ENCODE measurements at regions not wholly inside any gene's neighbourhood (a gene's known extent, or its start where the extent isn't known, plus 50 kb on each side); places are given as distances from the start of the nearest gene placed in this dataset.

DNA sequence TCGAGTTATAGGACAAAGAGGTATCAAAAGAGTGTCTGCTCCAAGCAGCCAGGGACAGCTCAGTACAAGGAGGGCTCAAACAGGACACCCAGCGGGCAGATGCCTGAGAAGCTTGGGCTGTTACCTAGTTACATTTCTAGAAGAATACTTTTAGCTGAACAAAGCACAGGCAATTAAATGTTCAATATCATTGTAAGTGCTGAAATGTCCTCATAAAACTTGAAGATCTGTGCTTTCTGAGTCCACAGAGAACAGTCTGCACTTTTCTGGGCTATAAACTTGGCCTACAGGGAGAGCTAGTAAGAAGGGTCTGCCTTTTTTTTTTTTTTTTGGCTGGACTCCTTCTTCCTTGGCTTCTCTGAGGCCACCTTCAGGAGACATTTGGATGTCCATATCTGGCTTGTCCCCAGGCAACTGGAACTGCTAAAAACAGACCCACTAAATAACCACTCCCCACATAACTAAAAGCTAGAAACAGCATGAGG, 123.2 kb downstream of the SLC16A9 start:
- in situ Hi-C loops (cut with MboI; ENCODE audit: low sequenced_read_pairs, unreplicated experiment) = no loop called here
- TF ChIP-seq, protein P1, sequence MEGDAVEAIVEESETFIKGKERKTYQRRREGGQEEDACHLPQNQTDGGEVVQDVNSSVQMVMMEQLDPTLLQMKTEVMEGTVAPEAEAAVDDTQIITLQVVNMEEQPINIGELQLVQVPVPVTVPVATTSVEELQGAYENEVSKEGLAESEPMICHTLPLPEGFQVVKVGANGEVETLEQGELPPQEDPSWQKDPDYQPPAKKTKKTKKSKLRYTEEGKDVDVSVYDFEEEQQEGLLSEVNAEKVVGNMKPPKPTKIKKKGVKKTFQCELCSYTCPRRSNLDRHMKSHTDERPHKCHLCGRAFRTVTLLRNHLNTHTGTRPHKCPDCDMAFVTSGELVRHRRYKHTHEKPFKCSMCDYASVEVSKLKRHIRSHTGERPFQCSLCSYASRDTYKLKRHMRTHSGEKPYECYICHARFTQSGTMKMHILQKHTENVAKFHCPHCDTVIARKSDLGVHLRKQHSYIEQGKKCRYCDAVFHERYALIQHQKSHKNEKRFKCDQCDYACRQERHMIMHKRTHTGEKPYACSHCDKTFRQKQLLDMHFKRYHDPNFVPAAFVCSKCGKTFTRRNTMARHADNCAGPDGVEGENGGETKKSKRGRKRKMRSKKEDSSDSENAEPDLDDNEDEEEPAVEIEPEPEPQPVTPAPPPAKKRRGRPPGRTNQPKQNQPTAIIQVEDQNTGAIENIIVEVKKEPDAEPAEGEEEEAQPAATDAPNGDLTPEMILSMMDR (IDR thresholded peaks at IDR 0.05; ENCODE audit: borderline replicate concordance, control extremely low read depth, extremely low read depth, insufficient read depth, missing control alignments) = no peak
- DNase-seq (ENCODE audit: low spot score) = no peak

DNA sequence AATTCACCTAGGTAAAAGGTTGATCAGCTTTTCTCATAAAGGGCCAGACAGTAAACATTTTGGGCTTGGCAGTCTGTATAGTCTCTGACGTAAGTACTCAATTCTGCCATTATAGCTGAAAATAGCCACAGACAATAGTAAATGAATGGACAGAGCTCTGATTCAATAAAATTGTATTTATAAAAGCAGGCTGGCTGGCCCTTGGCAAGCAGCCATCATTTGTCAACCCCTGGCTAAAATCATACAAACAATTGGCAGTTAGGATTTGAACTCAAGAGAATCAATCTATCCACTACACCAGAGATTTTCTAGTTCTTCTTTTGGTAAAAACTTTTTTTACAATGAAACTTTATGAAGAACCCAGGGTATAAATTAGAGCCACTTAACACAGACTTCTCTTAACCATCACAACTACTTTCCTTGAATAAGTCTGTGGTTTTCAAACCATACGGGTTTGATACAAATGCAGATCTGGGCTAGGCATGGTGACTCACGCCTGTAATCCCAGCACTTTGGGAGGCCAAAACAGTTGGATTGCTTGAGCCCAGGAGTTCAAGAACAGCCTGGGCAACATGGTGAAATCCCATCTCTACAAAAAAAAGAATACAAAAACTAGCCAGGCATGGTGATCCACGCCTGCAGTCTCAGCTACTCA, 124.5 kb downstream of the SLC16A9 start:
- no peak for DNase-seq (ENCODE audit: low spot score)
- in situ Hi-C loops (cut with MboI; ENCODE audit: low sequenced_read_pairs, unreplicated experiment) = no loop called here
- TF ChIP-seq, protein P1 (IDR thresholded peaks at IDR 0.05; ENCODE audit: borderline replicate concordance, control extremely low read depth, extremely low read depth, insufficient read depth, missing control alignments) = no peak

DNA sequence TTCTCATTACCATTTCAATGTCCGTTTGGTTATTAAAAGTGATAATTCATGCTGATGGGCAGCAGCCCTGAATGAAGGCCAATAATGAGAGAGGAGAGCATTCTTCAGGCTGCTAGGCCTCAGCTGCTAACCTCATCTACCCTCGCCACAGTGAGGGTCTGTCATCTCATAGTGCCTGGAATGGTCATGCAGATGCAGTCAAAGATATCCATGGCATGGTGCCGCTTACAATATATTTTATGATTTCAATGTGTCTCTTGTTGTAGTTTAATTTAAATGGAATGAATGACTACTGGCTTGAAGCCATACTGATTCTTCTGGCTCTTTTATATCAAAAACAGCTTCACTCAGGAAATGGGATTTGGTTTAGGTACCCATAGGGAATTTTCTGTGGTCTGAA, 126.9 kb downstream of the SLC16A9 start:
- in situ Hi-C loops (cut with MboI; ENCODE audit: low sequenced_read_pairs, unreplicated experiment) = no loop called here
- DNase-seq (ENCODE audit: low spot score) = no peak
- TF ChIP-seq, protein P1 (IDR thresholded peaks at IDR 0.05; ENCODE audit: borderline replicate concordance, control extremely low read depth, extremely low read depth, insufficient read depth, missing control alignments) = no peak

GRCh38 chr10:59582058-59582457, 127.6 kb downstream of the SLC16A9 start:
- TF ChIP-seq, protein P1 (IDR thresholded peaks at IDR 0.05; ENCODE audit: borderline replicate concordance, control extremely low read depth, extremely low read depth, insufficient read depth, missing control alignments) = no peak
- DNase-seq (ENCODE audit: low spot score) = no peak
- in situ Hi-C loops (cut with MboI; ENCODE audit: low sequenced_read_pairs, unreplicated experiment) = no loop called here

- TF ChIP-seq, protein P1 (IDR thresholded peaks at IDR 0.05; ENCODE audit: borderline replicate concordance, control extremely low read depth, extremely low read depth, insufficient read depth, missing control alignments) = no peak
- in situ Hi-C loops (cut with MboI; ENCODE audit: low sequenced_read_pairs, unreplicated experiment) = no loop called here
- DNase-seq (ENCODE audit: low spot score) = no peak
Measured at GRCh38 chr10:59580026-59580863, 129.4 kb downstream of the SLC16A9 start.

- TF ChIP-seq, protein P1 (IDR thresholded peaks at IDR 0.05; ENCODE audit: borderline replicate concordance, control extremely low read depth, extremely low read depth, insufficient read depth, missing control alignments) = no peak
- in situ Hi-C loops (cut with MboI; ENCODE audit: low sequenced_read_pairs, unreplicated experiment) = no loop called here
- no peak for DNase-seq (ENCODE audit: low spot score)
Measured at GRCh38 chr10:59578741-59579140, 130.9 kb downstream of the SLC16A9 start.

All from GM13976 (cell line).